SK-N-SH treated with all-trans-retinoic acid at 6 μM for 48 hours (cell line): ENCODE measurements at regions not wholly inside any gene's neighbourhood (a gene's known extent, or its start where the extent isn't known, plus 50 kb on each side); places are given as distances from the start of the nearest gene placed in this dataset.

Experiments used
- ATAC-seq: fragments of 200-7000 bp; cut with Tn5 transposase; 3 replicates; pipeline ENCODE4 v1.9.1; 2020; ENCODE audit warnings: mild to moderate bottlenecking, moderate library complexity
- ARNTL ChIP-seq: fragments of 450-650 bp; formaldehyde crosslinking; IDR thresholded peaks from 2 replicates; pipeline ENCODE4 v1.5.0; 2020; ENCODE audit warnings: low read depth, mild to moderate bottlenecking, moderate library complexity, borderline replicate concordance
- BACH2 ChIP-seq: fragments of 250-450 bp; sonication (Bioruptor Pico); IDR thresholded peaks from 2 replicates; pipeline ENCODE4 v1.9.0; 2021; ENCODE audit warnings: mild to moderate bottlenecking, borderline replicate concordance
- CSDC2 ChIP-seq: fragments of 250-450 bp; sonication (Bioruptor Pico); IDR thresholded peaks from 2 replicates; pipeline ENCODE4 v1.5.0; 2020; ENCODE audit warnings: mild to moderate bottlenecking, moderate library complexity
- CSRNP3 ChIP-seq: fragments of 250-450 bp; sonication (Bioruptor Pico); IDR thresholded peaks from 2 replicates; pipeline ENCODE4 v1.5.1; 2021; ENCODE audit warnings: mild to moderate bottlenecking, moderate library complexity
- ESRRG ChIP-seq: fragments of 250-450 bp; sonication (Bioruptor Pico); IDR thresholded peaks from 2 replicates; pipeline ENCODE4 v1.6.1; 2021; ENCODE audit warnings: mild to moderate bottlenecking
- GLIS3 ChIP-seq: fragments of 250-450 bp; sonication (Bioruptor Pico); IDR thresholded peaks from 2 replicates; pipeline ENCODE4 v1.5.0; 2020; ENCODE audit warnings: mild to moderate bottlenecking, moderate library complexity
- ISL1 ChIP-seq: fragments of 250-450 bp; sonication (Bioruptor Pico); IDR thresholded peaks from 2 replicates; pipeline ENCODE4 v2.1.2; 2022; ENCODE audit warnings: mild to moderate bottlenecking, moderate library complexity
- OSR1 ChIP-seq: fragments of 250-450 bp; sonication (Bioruptor Pico); IDR thresholded peaks from 2 replicates; pipeline ENCODE4 v1.8.0; 2022; ENCODE audit warnings: moderate library complexity, mild to moderate bottlenecking, inconsistent platforms
- POU6F1 ChIP-seq: fragments of 250-450 bp; sonication (Bioruptor Pico); IDR thresholded peaks from 2 replicates; pipeline ENCODE4 v1.8.0; 2021; ENCODE audit warnings: low read depth, mild to moderate bottlenecking, moderate library complexity, borderline replicate concordance
- PPARA ChIP-seq: fragments of 250-450 bp; sonication (Bioruptor Pico); IDR thresholded peaks from 2 replicates; pipeline ENCODE4 v1.5.0; 2020; ENCODE audit warnings: mild to moderate bottlenecking, borderline replicate concordance
- RARB ChIP-seq: fragments of 250-450 bp; sonication (Bioruptor Pico); IDR thresholded peaks from 2 replicates; pipeline ENCODE4 v1.8.0; 2021; ENCODE audit warnings: mild to moderate bottlenecking, moderate library complexity
- SNAI2 ChIP-seq: fragments of 250-450 bp; sonication (Bioruptor Pico); IDR thresholded peaks from 2 replicates; pipeline ENCODE4 v1.5.0; 2020; ENCODE audit warnings: mild to moderate bottlenecking, moderate library complexity
- TCF4 ChIP-seq: fragments of 250-450 bp; sonication (Bioruptor Pico); IDR thresholded peaks from 2 replicates; pipeline ENCODE4 v1.8.0; 2021; ENCODE audit warnings: mild to moderate bottlenecking, moderate library complexity, borderline replicate concordance
- TOX ChIP-seq: fragments of 250-450 bp; sonication (Bioruptor Pico); IDR thresholded peaks from 2 replicates; pipeline ENCODE4 v1.8.0; 2021; ENCODE audit warnings: mild to moderate bottlenecking, moderate library complexity, borderline replicate concordance
- TSHZ2 ChIP-seq: fragments of 250-450 bp; sonication (Bioruptor Pico); IDR thresholded peaks from 2 replicates; pipeline ENCODE4 v1.5.0; 2020; ENCODE audit warnings: mild to moderate bottlenecking, moderate library complexity
- ZC3H10 ChIP-seq: fragments of 250-450 bp; sonication (Bioruptor Pico); IDR thresholded peaks from 2 replicates; pipeline ENCODE4 v1.5.1; 2021; ENCODE audit warnings: mild to moderate bottlenecking, moderate library complexity
- ZFP3 ChIP-seq: fragments of 250-450 bp; sonication (Bioruptor Pico); IDR thresholded peaks from 2 replicates; pipeline ENCODE4 v1.5.0; 2020; ENCODE audit warnings: mild to moderate bottlenecking, moderate library complexity
- ZFP30 ChIP-seq: fragments of 450-650 bp; formaldehyde crosslinking; IDR thresholded peaks from 2 replicates; pipeline ENCODE4 v1.5.0; 2022; ENCODE audit warnings: mild to moderate bottlenecking, moderate library complexity
- ZNF565 ChIP-seq: fragments of 450-650 bp; formaldehyde crosslinking; conservative IDR thresholded peaks from 2 replicates; pipeline ENCODE4 v1.5.0; 2020; ENCODE audit warnings: low read depth, mild to moderate bottlenecking, moderate library complexity
- ZNF70 ChIP-seq: fragments of 450-650 bp; formaldehyde crosslinking; IDR thresholded peaks from 2 replicates; pipeline ENCODE4 v1.5.0; 2020; ENCODE audit warnings: mild to moderate bottlenecking, moderate library complexity
- ZNF8 ChIP-seq: fragments of 450-650 bp; formaldehyde crosslinking; IDR thresholded peaks from 2 replicates; pipeline ENCODE4 v1.5.0; 2020; ENCODE audit warnings: mild to moderate bottlenecking, moderate library complexity
- TF ChIP-seq, protein P1 (sequence below): fragments of 250-450 bp; sonication (Bioruptor Pico); IDR thresholded peaks from 2 replicates; pipeline ENCODE4 v1.5.1; 2020; ENCODE audit warnings: low read depth, mild to moderate bottlenecking, moderate library complexity
- TF ChIP-seq, protein P2 (sequence below): fragments of 250-450 bp; sonication (Bioruptor Pico); IDR thresholded peaks from 2 replicates; pipeline ENCODE4 v1.8.0; 2020; ENCODE audit warnings: mild to moderate bottlenecking, moderate library complexity, borderline replicate concordance

- TF ChIP-seq ZFP3 (CRISPR knock-in tag) (no peak), ZNF565 (CRISPR knock-in tag) (no peak), RARB (CRISPR knock-in tag) (no peak), GLIS3 (no peak)
These were observed 150.2 kb upstream of the C14orf180 start (continued) for GRCh38 chr14:104429291-104429861.

GRCh38 chr14:104431351-104431928, 148.1 kb upstream of the C14orf180 start:
- no peak for TF ChIP-seq TSHZ2
- no peak for TF ChIP-seq ZNF8
- no peak for TF ChIP-seq ESRRG (CRISPR knock-in tag)
- no peak for TF ChIP-seq ZNF565 (CRISPR knock-in tag)
- TF ChIP-seq TCF4 (CRISPR knock-in tag), result no peak
- TF ChIP-seq GLIS3, result no peak
- no peak for TF ChIP-seq POU6F1 (CRISPR knock-in tag)
- no peak for TF ChIP-seq OSR1 (CRISPR knock-in tag)
- no peak for TF ChIP-seq TOX (CRISPR knock-in tag)
- TF ChIP-seq RARB (CRISPR knock-in tag), result no peak
- no peak for TF ChIP-seq CSRNP3 (CRISPR knock-in tag)
- TF ChIP-seq ZFP30, result no peak
- TF ChIP-seq BACH2 (CRISPR knock-in tag), result no peak
- no peak for TF ChIP-seq ZNF70 (CRISPR knock-in tag)
- no peak for TF ChIP-seq PPARA (CRISPR knock-in tag)
- TF ChIP-seq ZC3H10, result no peak
- TF ChIP-seq, protein P1, sequence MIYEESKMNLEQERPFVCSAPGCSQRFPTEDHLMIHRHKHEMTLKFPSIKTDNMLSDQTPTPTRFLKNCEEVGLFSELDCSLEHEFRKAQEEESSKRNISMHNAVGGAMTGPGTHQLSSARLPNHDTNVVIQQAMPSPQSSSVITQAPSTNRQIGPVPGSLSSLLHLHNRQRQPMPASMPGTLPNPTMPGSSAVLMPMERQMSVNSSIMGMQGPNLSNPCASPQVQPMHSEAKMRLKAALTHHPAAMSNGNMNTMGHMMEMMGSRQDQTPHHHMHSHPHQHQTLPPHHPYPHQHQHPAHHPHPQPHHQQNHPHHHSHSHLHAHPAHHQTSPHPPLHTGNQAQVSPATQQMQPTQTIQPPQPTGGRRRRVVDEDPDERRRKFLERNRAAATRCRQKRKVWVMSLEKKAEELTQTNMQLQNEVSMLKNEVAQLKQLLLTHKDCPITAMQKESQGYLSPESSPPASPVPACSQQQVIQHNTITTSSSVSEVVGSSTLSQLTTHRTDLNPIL (CRISPR knock-in tag), result no peak
- TF ChIP-seq ARNTL (CRISPR knock-in tag), result no peak
- TF ChIP-seq SNAI2 (CRISPR knock-in tag), result no peak
- TF ChIP-seq, protein P2, sequence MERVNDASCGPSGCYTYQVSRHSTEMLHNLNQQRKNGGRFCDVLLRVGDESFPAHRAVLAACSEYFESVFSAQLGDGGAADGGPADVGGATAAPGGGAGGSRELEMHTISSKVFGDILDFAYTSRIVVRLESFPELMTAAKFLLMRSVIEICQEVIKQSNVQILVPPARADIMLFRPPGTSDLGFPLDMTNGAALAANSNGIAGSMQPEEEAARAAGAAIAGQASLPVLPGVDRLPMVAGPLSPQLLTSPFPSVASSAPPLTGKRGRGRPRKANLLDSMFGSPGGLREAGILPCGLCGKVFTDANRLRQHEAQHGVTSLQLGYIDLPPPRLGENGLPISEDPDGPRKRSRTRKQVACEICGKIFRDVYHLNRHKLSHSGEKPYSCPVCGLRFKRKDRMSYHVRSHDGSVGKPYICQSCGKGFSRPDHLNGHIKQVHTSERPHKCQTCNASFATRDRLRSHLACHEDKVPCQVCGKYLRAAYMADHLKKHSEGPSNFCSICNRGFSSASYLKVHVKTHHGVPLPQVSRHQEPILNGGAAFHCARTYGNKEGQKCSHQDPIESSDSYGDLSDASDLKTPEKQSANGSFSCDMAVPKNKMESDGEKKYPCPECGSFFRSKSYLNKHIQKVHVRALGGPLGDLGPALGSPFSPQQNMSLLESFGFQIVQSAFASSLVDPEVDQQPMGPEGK (CRISPR knock-in tag), result no peak
- ATAC-seq, result no peak

DNA sequence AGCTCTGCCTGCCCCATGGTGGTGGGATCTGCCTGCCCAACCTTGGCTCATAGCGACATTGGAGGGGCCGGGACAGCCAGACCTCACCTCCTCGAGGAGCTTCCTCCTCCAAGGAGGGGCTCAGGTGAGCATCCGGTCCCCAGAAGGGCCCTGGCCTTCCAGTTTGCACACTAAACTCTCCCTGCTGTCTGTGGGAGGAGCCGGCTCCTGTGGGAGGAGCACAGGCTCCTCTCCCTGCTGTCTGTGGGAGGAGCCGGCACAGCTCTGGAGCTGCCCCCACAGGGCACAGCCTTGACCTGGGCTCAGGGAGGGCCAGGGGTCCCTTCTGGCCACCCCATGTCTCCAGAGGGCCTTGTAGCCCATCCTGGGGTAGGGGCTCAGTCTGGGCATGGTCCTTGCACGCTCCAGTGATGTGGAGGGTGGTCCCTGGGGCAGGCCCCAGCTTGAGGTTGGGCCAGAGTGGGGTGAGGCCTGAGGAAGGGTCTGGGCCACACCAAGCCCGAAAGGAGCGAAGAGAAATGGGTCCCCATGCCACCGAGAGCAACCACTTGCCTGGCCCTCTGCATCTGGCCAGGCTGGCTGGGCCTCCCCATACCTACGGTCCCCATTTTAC, 147.5 kb upstream of the C14orf180 start:
- ATAC-seq, result no peak
- TF ChIP-seq ZFP3 (CRISPR knock-in tag) (no peak), TCF4 (CRISPR knock-in tag) (no peak), SNAI2 (CRISPR knock-in tag) (no peak), GLIS3 (no peak), CSDC2 (no peak), ESRRG (CRISPR knock-in tag) (no peak), ZFP30 (no peak), ARNTL (CRISPR knock-in tag) (no peak), ISL1 (CRISPR knock-in tag) (no peak), CSRNP3 (CRISPR knock-in tag) (no peak), TOX (CRISPR knock-in tag) (no peak), TSHZ2 (no peak), PPARA (CRISPR knock-in tag) (no peak)
